GM12891 (cell line): ENCODE measurements at regions not wholly inside any gene's neighbourhood (a gene's known extent, or its start where the extent isn't known, plus 50 kb on each side); places are given as distances from the start of the nearest gene placed in this dataset.

Experiments used
- PAX5 ChIP-seq: IDR thresholded peaks from 2 replicates; pipeline ENCODE4 v1.6.1; 2011; ENCODE audit warnings: low read length, moderate library complexity, mild to moderate bottlenecking; ENCODE audit not compliant: insufficient read depth, severe bottlenecking
- POLR2A ChIP-seq: IDR thresholded peaks from 2 replicates; pipeline ENCODE4 v1.6.1; 2011; ENCODE audit warnings: low read depth, low read length, control low read depth
- POLR2AphosphoS5 ChIP-seq: IDR thresholded peaks from 2 replicates; pipeline ENCODE4 v1.6.1; 2011; ENCODE audit warnings: low read depth, low read length, control low read depth
- TAF1 ChIP-seq: IDR thresholded peaks from 2 replicates; pipeline ENCODE4 v1.6.1; 2011; ENCODE audit warnings: low read depth, low read length, control low read depth

- no peak for TF ChIP-seq PAX5
- no peak for TF ChIP-seq POLR2A
- TF ChIP-seq TAF1, result no peak
- no peak for TF ChIP-seq POLR2AphosphoS5
Measured at GRCh38 chr12:132407451-132407961, 78.1 kb upstream of the GALNT9 start.
